ENCODE measurements at regions not wholly inside any gene's neighbourhood (a gene's known extent, or its start where the extent isn't known, plus 50 kb on each side); places are given as distances from the start of the nearest gene placed in this dataset.
A peak's percentile ranks its signal among the peaks of the same experiment; 100 is the strongest.
"Not testable (repeated sequence)": the region's sequence is repeated elsewhere in the genome, so short reads cannot be mapped to it uniquely, and the experiment has no call there.

DNA sequence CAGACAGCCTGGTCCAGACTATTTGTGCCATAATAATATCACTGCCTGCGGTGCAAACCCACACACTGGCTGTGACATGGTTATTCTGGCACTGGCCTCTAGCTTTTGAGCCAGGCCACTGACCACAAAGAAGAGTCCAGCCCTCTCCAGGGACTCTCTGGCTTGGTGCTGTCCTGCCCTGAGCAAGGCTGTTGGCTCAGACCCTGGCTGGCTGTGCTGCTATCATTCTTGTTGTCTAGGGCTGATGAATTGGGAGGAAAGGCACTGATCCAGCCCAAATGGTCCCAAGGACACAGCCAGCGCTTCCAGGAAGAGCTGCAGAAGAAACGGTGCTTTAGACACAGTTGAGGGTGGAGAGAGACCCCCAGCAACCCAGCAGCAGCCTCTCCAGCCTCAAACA lies 80.8 kb downstream of the TMEM130 start:
- peak; percentile 34 for DNase-seq (ENCODE audit: low read depth, low spot score)
- H3K4me3 ChIP-seq (ENCODE audit: low read depth, low read length) = no peak overlapping the region
- TF ChIP-seq, protein P1, sequence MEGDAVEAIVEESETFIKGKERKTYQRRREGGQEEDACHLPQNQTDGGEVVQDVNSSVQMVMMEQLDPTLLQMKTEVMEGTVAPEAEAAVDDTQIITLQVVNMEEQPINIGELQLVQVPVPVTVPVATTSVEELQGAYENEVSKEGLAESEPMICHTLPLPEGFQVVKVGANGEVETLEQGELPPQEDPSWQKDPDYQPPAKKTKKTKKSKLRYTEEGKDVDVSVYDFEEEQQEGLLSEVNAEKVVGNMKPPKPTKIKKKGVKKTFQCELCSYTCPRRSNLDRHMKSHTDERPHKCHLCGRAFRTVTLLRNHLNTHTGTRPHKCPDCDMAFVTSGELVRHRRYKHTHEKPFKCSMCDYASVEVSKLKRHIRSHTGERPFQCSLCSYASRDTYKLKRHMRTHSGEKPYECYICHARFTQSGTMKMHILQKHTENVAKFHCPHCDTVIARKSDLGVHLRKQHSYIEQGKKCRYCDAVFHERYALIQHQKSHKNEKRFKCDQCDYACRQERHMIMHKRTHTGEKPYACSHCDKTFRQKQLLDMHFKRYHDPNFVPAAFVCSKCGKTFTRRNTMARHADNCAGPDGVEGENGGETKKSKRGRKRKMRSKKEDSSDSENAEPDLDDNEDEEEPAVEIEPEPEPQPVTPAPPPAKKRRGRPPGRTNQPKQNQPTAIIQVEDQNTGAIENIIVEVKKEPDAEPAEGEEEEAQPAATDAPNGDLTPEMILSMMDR (IDR thresholded peaks at IDR 0.05; ENCODE audit: low read depth, low read length) = no peak
- in situ Hi-C loops (cut with HindIII; ENCODE audit: low sequenced_read_pairs) = no loop called here

DNA sequence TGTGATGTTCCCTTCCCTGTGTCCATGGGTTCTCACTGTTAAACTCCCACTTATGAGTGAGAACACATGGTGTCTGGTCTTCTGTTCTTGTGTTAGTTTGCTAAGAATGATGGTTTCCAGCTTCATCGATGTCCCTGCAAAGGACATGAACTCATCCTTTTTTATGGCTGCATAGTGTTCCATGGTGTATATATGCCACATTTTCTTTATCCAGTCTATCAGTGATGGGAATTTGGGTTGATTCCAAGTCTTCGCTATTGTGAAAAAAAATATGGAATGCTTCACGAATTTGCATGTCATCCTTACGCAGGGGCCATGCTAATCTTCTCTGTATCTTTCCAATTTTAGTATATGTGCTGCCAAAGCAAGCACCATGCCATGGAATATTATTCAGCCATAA lies 75.4 kb downstream of the TMEM130 start:
- DNase-seq (ENCODE audit: low read depth, low spot score); in situ Hi-C loops (cut with HindIII; ENCODE audit: low sequenced_read_pairs); H3K4me3 ChIP-seq (ENCODE audit: low read depth, low read length): not testable (repeated sequence)

DNA sequence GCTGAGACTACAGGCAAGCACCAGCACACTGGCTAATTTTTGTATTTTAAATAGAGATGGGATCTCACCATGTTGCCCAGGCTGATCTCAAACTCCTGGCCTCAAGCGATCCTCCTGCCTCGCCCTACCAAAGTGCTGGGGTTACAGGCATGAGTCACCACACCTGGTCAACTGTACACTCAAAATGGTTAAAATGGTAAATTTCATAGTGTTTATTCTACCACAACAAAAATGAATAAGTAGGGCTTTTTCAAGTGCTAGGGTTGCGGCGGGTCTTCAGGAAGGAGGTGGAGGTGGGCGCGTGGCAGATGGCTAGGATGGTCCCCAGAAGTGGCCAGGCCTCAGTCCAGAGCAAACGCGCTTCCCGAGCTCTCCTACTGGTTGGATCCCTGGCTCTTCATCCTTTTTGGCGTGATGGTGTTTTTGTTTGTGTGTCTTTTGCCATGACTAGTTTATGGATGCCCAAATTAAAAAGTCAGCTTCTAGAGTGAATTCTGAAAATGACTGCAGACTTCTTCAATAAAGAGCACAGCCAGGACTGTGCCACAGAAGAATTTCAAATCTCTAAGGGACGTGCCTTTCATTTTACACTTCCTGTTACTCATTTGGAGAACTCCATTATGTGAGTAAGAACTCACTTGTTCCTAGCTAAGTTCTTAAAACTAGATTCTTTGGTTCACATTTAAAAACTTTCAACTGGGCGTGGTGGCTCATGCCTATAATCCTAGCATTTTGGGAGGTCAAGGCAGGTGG lies 73.9 kb downstream of the TMEM130 start:
- in situ Hi-C loops (cut with HindIII; ENCODE audit: low sequenced_read_pairs) = no loop called here
- no peak for DNase-seq (ENCODE audit: low read depth, low spot score)
- TF ChIP-seq, protein P1 (IDR thresholded peaks at IDR 0.05; ENCODE audit: low read depth, low read length) = no peak
- no peak overlapping the region for H3K4me3 ChIP-seq (ENCODE audit: low read depth, low read length)

Data from astrocyte of the spinal cord (primary cell).